WTC11 (cell line): ENCODE measurements at regions not wholly inside any gene's neighbourhood (a gene's known extent, or its start where the extent isn't known, plus 50 kb on each side); places are given as distances from the start of the nearest gene placed in this dataset.

Source experiments
- ATAC-seq: fragments of 200-7000 bp; cut with Tn5 transposase; 2 replicates; pipeline ENCODE4 v1.10.0; 2021; ENCODE audit warnings: mild to moderate bottlenecking, moderate library complexity
- CTCF ChIA-PET: fragments of 300-600 bp; sonication (Branson Sonifier 250); formaldehyde crosslinking; loops from one replicate; lab custom pipeline; 2021; ENCODE audit warnings: antibody characterized with exemption; lab: Charles Lee
- POLR2A ChIA-PET: fragments of 350-600 bp; sonication (Branson Sonifier 250); formaldehyde crosslinking; loops from one replicate; lab custom pipeline; 2021; ENCODE audit warnings: antibody characterized with exemption; lab: Charles Lee
- DNase-seq: peaks from one replicate; pipeline ENCODE4 v3.0.0; 2021; ENCODE audit warnings: low spot score
- H3K27ac Mint-ChIP-seq: 2 replicates; pipeline ENCODE4 v1.8.0; 2021; ENCODE audit warnings: mixed read lengths
- H3K27me3 Mint-ChIP-seq: 2 replicates; pipeline ENCODE4 v1.8.0; 2021; ENCODE audit warnings: low read depth, mild to moderate bottlenecking, moderate library complexity, mixed read lengths
- H3K36me3 Mint-ChIP-seq: 2 replicates; pipeline ENCODE4 v1.8.0; 2021; ENCODE audit warnings: mixed read lengths
- H3K4me1 Mint-ChIP-seq: 2 replicates; pipeline ENCODE4 v1.8.0; 2022; ENCODE audit warnings: mixed read lengths
- H3K4me3 Mint-ChIP-seq: 2 replicates; pipeline ENCODE4 v1.8.0; 2021; ENCODE audit warnings: mild to moderate bottlenecking, moderate library complexity, mixed read lengths
- H3K9me3 Mint-ChIP-seq: 2 replicates; pipeline ENCODE4 v1.8.0; 2021; ENCODE audit warnings: mixed read lengths
- ATF3 ChIP-seq: sonication (generic); formaldehyde crosslinking; conservative IDR thresholded peaks from 2 replicates; pipeline ENCODE4 v1.8.1; 2022; ENCODE audit warnings: mild to moderate bottlenecking, missing genetic modification reagents
- CTCF ChIP-seq: fragments of 200-600 bp; IDR thresholded peaks from 2 replicates; pipeline ENCODE4 v1.8.0; 2022; ENCODE audit warnings: antibody characterized with exemption
- E2F5 ChIP-seq: sonication (generic); formaldehyde crosslinking; IDR thresholded peaks from 2 replicates; pipeline ENCODE4 v1.8.1; 2022; ENCODE audit warnings: mild to moderate bottlenecking, moderate library complexity, missing genetic modification reagents
- ETV6 ChIP-seq: sonication (generic); formaldehyde crosslinking; IDR thresholded peaks from 2 replicates; pipeline ENCODE4 v1.8.1; 2022; ENCODE audit warnings: mild to moderate bottlenecking, missing genetic modification reagents
- FOXK1 ChIP-seq: sonication (generic); formaldehyde crosslinking; IDR thresholded peaks from 2 replicates; pipeline ENCODE4 v1.8.0; 2022; ENCODE audit warnings: mild to moderate bottlenecking, moderate library complexity, missing genetic modification reagents
- FOXP1 ChIP-seq: sonication (generic); formaldehyde crosslinking; IDR thresholded peaks from 2 replicates; pipeline ENCODE4 v1.8.0; 2022; ENCODE audit warnings: missing genetic modification reagents, mild to moderate bottlenecking, moderate library complexity, borderline replicate concordance
- FOXP4 ChIP-seq: sonication (generic); formaldehyde crosslinking; IDR thresholded peaks from 2 replicates; pipeline ENCODE4 v1.8.0; 2022; ENCODE audit warnings: mild to moderate bottlenecking, missing genetic modification reagents
- HMGA2 ChIP-seq: fragments of 250-450 bp; sonication (Bioruptor Pico); IDR thresholded peaks from 2 replicates; pipeline ENCODE4 v1.4.0; 2021; ENCODE audit warnings: mild to moderate bottlenecking, moderate library complexity
- MLX ChIP-seq: sonication (generic); formaldehyde crosslinking; IDR thresholded peaks from 2 replicates; pipeline ENCODE4 v1.8.1; 2023; ENCODE audit warnings: mild to moderate bottlenecking, missing genetic modification reagents, moderate library complexity
- MYBL2 ChIP-seq: sonication (generic); formaldehyde crosslinking; IDR thresholded peaks from 2 replicates; pipeline ENCODE4 v1.8.1; 2023; ENCODE audit warnings: mild to moderate bottlenecking, moderate library complexity, missing genetic modification reagents
- RELA ChIP-seq: sonication (generic); formaldehyde crosslinking; IDR thresholded peaks from 2 replicates; pipeline ENCODE4 v1.8.1; 2022; ENCODE audit warnings: missing genetic modification reagents, mild to moderate bottlenecking, borderline replicate concordance
- RORB ChIP-seq: fragments of 250-450 bp; sonication (Bioruptor Pico); IDR thresholded peaks from 2 replicates; pipeline ENCODE4 v1.9.0; 2021; ENCODE audit warnings: mild to moderate bottlenecking
- TCF7 ChIP-seq: sonication (generic); formaldehyde crosslinking; IDR thresholded peaks from 2 replicates; pipeline ENCODE4 v1.8.0; 2022; ENCODE audit warnings: mild to moderate bottlenecking, low read depth, missing genetic modification reagents, moderate library complexity
- ZNF138 ChIP-seq: sonication (generic); formaldehyde crosslinking; conservative IDR thresholded peaks from 2 replicates; pipeline ENCODE4 v1.8.1; 2022; ENCODE audit warnings: mild to moderate bottlenecking, moderate library complexity, missing genetic modification reagents
- ZNF281 ChIP-seq: sonication (generic); formaldehyde crosslinking; IDR thresholded peaks from 2 replicates; pipeline ENCODE4 v1.8.0; 2023; ENCODE audit warnings: mild to moderate bottlenecking, missing genetic modification reagents
- ZNF512 ChIP-seq: sonication (generic); formaldehyde crosslinking; IDR thresholded peaks from 2 replicates; pipeline ENCODE4 v1.8.1; 2022; ENCODE audit warnings: missing genetic modification reagents, borderline replicate concordance
- TF ChIP-seq, protein P1 (sequence below): sonication (generic); formaldehyde crosslinking; IDR thresholded peaks from 2 replicates; pipeline ENCODE4 v1.8.1; 2023; ENCODE audit warnings: mild to moderate bottlenecking, missing genetic modification reagents
- TF ChIP-seq, protein P2 (sequence below): sonication (generic); formaldehyde crosslinking; IDR thresholded peaks from 2 replicates; pipeline ENCODE4 v1.8.1; 2022; ENCODE audit warnings: low read depth, mild to moderate bottlenecking, moderate library complexity, missing genetic modification reagents, borderline replicate concordance

DNA sequence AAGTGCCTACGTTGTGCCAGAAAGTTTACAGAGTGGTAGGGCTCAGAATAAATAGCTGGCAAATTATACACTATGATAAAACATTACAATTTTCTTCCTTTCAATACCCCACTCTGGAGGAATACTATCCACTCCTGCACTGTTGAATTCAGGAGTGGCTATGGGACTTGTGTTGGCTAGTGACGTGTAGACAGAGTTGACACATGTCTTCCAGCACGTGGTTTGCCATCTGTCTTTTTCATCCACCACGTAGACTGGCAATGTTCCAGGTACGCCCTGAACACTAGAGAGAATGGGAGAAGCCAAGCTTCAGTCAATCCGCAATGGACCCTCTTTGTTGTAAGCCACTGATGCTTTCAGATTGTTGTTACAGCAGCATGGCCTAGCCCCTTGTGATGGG, 168.8 kb upstream of the RBPJ start:
- DNase-seq: no peak
- Mint-ChIP-seq H3K36me3 (no peaks in the 10 kb centered on the region), H3K4me3 (no peak overlapping the region), H3K27ac (no peak overlapping the region)
- TF ChIP-seq TCF7 (CRISPR knock-in tag) (no peak), FOXP1 (CRISPR knock-in tag) (no peak), RORB (CRISPR knock-in tag) (no peak), FOXK1 (CRISPR knock-in tag) (no peak), MYBL2 (CRISPR knock-in tag) (no peak), RELA (no peak), ETV6 (CRISPR knock-in tag) (no peak), E2F5 (CRISPR knock-in tag) (no peak), ZNF281 (no peak), ATF3 (CRISPR knock-in tag) (no peak), ZNF138 (no peak), ZNF512 (CRISPR knock-in tag) (no peak)
- TF ChIP-seq, protein P1, sequence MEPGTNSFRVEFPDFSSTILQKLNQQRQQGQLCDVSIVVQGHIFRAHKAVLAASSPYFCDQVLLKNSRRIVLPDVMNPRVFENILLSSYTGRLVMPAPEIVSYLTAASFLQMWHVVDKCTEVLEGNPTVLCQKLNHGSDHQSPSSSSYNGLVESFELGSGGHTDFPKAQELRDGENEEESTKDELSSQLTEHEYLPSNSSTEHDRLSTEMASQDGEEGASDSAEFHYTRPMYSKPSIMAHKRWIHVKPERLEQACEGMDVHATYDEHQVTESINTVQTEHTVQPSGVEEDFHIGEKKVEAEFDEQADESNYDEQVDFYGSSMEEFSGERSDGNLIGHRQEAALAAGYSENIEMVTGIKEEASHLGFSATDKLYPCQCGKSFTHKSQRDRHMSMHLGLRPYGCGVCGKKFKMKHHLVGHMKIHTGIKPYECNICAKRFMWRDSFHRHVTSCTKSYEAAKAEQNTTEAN (CRISPR knock-in tag): no peak
- TF ChIP-seq, protein P2, sequence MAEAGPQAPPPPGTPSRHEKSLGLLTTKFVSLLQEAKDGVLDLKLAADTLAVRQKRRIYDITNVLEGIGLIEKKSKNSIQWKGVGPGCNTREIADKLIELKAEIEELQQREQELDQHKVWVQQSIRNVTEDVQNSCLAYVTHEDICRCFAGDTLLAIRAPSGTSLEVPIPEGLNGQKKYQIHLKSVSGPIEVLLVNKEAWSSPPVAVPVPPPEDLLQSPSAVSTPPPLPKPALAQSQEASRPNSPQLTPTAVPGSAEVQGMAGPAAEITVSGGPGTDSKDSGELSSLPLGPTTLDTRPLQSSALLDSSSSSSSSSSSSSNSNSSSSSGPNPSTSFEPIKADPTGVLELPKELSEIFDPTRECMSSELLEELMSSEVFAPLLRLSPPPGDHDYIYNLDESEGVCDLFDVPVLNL (CRISPR knock-in tag): no peak
- TF ChIP-seq, all 79 proteins: peak for 0
- no peak for ATAC-seq
- H3K4me1 Mint-ChIP-seq: peaks cover 6% of the 10 kb centered on the region; the same call in 1 of the 2 replicates
- CTCF ChIA-PET: interaction anchor here (1.3 kb wide), 1 partner anchor 9 kb away, joined by 5 read pairs; no protein-coding TSS in a partner anchor
- peaks cover 5% of the 10 kb centered on the region for H3K9me3 Mint-ChIP-seq
- H3K27me3 Mint-ChIP-seq: no peaks in the 10 kb centered on the region
- POLR2A ChIA-PET: no interaction called here

GRCh38 chr4:26157541-26157940, 163.3 kb upstream of the RBPJ start:
- no peaks in the 10 kb centered on the region for H3K27me3 Mint-ChIP-seq
- TF ChIP-seq ZNF138 (no peak), HMGA2 (no peak), CTCF (no peak), MLX (no peak), RORB (CRISPR knock-in tag) (no peak), FOXP4 (no peak)
- TF ChIP-seq, all 79 proteins: peak for 0
- H3K27ac Mint-ChIP-seq: no peak overlapping the region
- POLR2A ChIA-PET: no interaction called here
- DNase-seq (no peak), ATAC-seq (no peak)
- H3K9me3 Mint-ChIP-seq: peaks cover 12% of the 10 kb centered on the region
- H3K36me3 Mint-ChIP-seq: no peaks in the 10 kb centered on the region
- CTCF ChIA-PET: no interaction called here
- peaks cover 6% of the 10 kb centered on the region; the same call in 1 of the 2 replicates for H3K4me1 Mint-ChIP-seq
- no peak overlapping the region for H3K4me3 Mint-ChIP-seq
